ENCODE measurements at regions not wholly inside any gene's neighbourhood (a gene's known extent, or its start where the extent isn't known, plus 50 kb on each side); places are given as distances from the start of the nearest gene placed in this dataset.

DNA sequence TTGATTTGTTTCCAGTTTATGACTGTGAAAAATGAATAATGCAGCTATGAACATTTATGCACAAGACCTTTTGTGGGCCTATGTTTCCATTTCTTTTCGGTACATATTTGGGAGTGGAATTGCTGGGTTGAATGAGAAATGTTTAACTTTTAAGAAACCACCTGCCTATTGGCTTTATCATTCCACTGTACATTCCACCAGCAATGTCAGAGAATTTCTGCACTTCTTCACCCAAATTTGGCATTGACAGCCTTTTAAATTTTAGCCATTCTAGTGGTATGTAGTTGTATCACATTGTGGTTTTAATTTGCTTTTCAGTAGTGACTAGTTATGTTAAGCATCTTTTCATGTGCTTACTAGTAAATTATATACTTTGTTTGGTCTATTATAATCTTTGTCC is 317.0 kb upstream of the TMTC1 start:
- DNase-seq (ENCODE audit: low read depth in 2 of 2), result no peak

DNA sequence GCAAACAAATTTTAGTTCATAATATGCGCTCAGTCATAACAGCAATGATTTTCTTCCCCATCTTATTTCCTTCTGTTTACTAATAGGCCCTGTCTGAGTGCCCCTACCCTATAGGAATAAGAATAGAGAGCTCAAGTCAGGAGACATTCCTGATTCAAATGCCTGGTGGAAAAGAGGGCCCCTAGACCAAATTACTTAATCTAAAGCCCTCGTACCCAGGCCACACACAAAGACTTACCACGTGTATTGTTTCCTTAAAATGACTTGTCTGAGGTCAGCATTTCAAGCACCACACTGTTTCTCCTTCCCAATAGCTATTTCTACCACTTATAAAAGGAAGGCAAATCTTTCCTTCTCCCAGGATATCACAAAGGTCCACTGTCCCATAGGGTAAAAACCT is 314.9 kb upstream of the TMTC1 start:
- DNase-seq (ENCODE audit: low read depth in 2 of 2), result no peak

DNA sequence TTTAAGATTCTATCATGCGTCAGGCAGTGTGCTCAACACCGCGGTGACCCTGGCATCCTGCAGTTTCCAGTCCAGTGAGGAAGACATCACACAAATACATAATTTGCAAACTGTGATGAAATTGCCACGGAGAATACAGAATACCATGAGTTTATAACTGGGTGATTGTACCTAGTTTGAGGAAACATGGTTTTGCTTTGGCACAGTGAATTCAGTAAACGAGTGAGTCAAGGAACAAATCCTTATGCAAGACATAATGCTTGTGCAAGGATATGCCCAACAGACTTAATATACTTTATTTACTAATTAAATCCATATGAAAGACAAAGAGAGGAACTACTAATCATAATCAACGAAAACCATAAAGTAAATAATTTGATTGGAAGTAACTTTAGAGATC is 311.8 kb upstream of the TMTC1 start:
- DNase-seq (ENCODE audit: low read depth in 2 of 2), result no peak

- DNase-seq (ENCODE audit: low read depth in 2 of 2), result no peak
Measured at GRCh38 chr12:30092983-30093617, 309.4 kb upstream of the TMTC1 start.

DNA sequence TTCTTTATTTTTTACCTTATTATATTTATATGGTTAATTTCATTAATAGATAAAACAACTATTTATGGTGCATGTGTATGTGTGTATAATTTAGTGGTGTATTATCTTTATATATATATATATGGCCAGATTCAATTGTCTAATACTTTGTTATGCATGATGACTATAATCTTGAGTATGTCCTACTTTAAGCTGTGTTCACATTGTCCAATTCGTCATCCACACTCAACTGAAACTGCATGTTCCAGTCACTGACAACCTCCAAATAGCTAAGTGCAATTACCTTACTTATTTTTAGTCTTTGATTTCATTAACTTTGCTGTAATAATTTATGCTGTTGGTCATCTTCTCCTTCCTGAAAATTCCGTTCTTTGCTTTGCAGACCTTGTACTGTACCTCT is 306.5 kb upstream of the TMTC1 start:
- no peak for DNase-seq (ENCODE audit: low read depth in 2 of 2)

GRCh38 chr12:30088259-30088995 is 304.7 kb upstream of the TMTC1 start:
- no peak for DNase-seq (ENCODE audit: low read depth in 2 of 2)

- no peak for DNase-seq (ENCODE audit: low read depth in 2 of 2)
Measured at GRCh38 chr12:30082381-30082780, 298.6 kb upstream of the TMTC1 start.

GRCh38 chr12:30074916-30075315 is 291.2 kb upstream of the TMTC1 start:
- no peak for DNase-seq (ENCODE audit: low read depth in 2 of 2)

DNA sequence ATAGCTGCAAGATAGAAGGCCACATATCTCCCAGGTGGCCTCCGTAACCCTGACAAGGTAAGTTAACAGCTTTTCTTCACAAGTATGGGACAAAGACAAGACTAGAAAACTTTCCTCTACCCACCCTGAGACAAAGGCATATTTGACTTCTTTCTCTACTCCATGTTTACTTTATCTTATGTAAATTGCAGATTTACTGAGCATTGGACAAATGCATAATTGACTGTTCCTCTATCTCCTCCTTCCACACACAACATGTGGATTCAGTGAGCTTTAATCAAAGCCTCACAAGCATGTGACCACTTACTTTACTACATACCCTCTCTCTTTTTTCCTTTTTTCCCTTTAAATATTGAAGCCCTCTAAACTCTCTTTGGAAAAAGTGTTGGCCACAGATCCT is 289.1 kb upstream of the TMTC1 start:
- no peak for DNase-seq (ENCODE audit: low read depth in 2 of 2)

DNA sequence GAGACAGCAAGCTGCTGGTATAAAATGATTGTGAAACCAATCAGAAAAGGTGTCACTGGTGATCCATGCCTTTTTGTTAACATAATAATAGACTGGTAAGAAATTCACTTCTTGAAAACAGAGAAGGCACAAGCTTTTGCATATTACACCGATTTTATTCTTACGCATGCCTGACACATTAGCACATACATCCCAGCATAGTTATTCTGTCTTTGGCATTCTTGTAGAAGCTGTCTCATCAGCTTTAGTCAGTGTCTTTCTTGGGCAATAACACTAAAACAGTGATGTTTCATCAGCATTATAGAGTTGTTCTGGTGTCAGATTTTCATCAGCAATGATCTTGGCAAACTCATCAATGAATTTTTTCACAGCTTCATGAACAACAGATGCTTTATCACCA is 283.4 kb upstream of the TMTC1 start:
- DNase-seq (ENCODE audit: low read depth in 2 of 2), result no peak

- no peak for DNase-seq (ENCODE audit: low read depth in 2 of 2)
Measured at GRCh38 chr12:30064906-30065305, 281.2 kb upstream of the TMTC1 start.

GRCh38 chr12:30063435-30063945 is 279.7 kb upstream of the TMTC1 start:
- DNase-seq (ENCODE audit: low read depth in 2 of 2), result no peak

GRCh38 chr12:30048371-30048770 is 264.6 kb upstream of the TMTC1 start:
- DNase-seq (ENCODE audit: low read depth in 2 of 2), result no peak

GRCh38 chr12:30047516-30048254 is 263.9 kb upstream of the TMTC1 start:
- DNase-seq (ENCODE audit: low read depth in 2 of 2), result peak in 1 of 2 donors; percentile 69

DNA sequence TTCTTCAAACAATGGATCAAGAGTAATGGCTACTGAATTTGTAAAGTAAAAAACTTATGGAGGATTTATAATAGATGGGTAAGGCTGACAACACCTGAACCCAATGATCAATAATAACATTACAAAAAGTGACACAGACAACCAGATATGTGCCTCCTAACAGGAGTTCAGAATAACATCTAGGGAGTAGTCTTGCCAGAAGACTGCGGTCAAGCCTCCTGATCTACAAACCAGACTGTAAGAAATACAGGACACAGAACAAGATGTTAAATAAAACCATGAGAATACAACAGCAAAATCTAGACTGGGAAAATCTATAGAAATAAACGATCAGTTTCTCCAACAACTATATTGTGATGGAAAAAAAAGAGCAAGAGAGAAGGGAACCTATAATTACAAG is 262.6 kb upstream of the TMTC1 start:
- DNase-seq (ENCODE audit: low read depth in 2 of 2), result no peak

GRCh38 chr12:30045171-30045570 is 261.4 kb upstream of the TMTC1 start:
- no peak for DNase-seq (ENCODE audit: low read depth in 2 of 2)

- DNase-seq (ENCODE audit: low read depth in 2 of 2), result no peak
Measured at GRCh38 chr12:30044206-30044605, 260.5 kb upstream of the TMTC1 start.

- no peak for DNase-seq (ENCODE audit: low read depth in 2 of 2)
Measured at GRCh38 chr12:30043151-30043847, 259.6 kb upstream of the TMTC1 start.

DNA sequence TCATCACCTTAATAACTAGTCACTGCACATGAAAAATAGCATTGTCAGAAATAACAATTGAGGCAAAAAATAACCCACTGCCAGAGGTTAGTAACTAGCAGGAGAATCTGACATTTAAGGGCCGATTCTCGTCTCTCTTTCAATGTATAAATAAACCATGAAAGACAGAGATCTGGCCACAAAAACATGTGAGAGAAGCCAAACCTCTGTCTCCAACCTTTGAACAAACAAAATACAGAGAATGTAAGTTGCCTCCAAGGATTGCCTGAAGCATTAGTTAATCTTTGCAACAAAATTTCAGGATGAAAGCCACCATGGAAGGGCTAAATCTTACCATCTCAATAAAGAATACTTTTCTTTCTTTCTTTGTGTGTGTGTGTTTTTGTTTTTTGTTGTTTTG is 257.4 kb upstream of the TMTC1 start:
- no peak for DNase-seq (ENCODE audit: low read depth in 2 of 2)

GRCh38 chr12:30030693-30031374 is 247.1 kb upstream of the TMTC1 start:
- no peak for DNase-seq (ENCODE audit: low read depth in 2 of 2)

DNA sequence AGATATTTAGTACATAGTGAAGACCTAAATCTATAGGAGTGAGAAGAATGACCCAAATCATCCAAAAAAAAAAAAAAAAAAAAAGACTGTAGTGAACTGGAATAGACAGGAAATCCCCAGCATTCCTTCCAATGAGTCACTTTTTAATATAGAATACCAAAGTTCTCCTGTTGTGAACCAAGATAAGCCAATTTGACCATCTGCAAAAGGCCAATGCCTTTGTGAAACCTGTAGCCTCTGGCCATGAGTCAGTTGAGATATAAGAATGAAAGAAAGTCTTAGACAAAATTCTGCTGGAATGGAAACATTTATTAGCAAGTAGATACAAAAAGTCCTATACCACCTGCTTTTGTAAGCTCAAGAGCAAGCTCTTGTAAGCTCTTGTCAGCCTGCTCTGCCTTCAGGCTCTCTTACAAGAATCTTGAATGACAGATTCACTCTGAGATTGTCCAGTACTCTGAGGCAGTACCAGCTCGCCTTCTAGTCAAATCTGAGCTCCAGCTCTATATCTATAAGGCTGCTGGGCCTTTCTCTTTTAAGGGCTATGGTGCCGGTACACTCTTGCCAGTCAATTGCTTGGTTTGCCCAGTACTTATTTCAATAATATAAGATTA is 243.0 kb upstream of the TMTC1 start:
- peak; percentile 64 to 92 for DNase-seq (ENCODE audit: low read depth in 2 of 2)

Measured in dermis microvascular lymphatic vessel endothelial cell (primary cell).